Uterus (tissue), 3 donors: ENCODE measurements at regions not wholly inside any gene's neighbourhood (a gene's known extent, or its start where the extent isn't known, plus 50 kb on each side); places are given as distances from the start of the nearest gene placed in this dataset.

Experiments used
- DNase-seq, 2 donors: peaks; one replicate each; pipeline ENCODE4 v3.0.0-alpha.2; 2019 to 2020
- H3K27ac ChIP-seq, 2 donors: fragments of 200-600 bp; sonication (generic); 1 replicate in 1 of 2; 2 replicates in 1 of 2; pipeline ENCODE4 v1.5.1; 2016 to 2018
- H3K27me3 ChIP-seq, 2 donors: fragments of 200-600 bp; sonication (generic); one replicate each; pipeline ENCODE4 v1.5.1; 2018 to 2019; ENCODE audit warnings: control low read depth in 1 of 2
- H3K36me3 ChIP-seq, 2 donors: fragments of 200-600 bp; sonication (generic); one replicate each; pipeline ENCODE4 v1.5.1; 2019; ENCODE audit warnings: control low read depth in 1 of 2
- H3K4me1 ChIP-seq, 2 donors: fragments of 200-600 bp; sonication (generic); one replicate each; pipeline ENCODE4 v1.5.1; 2018 to 2019; ENCODE audit warnings: control low read depth in 1 of 2
- H3K4me3 ChIP-seq, 2 donors: fragments of 200-600 bp; sonication (generic); 1 replicate in 1 of 2; 2 replicates in 1 of 2; pipeline ENCODE4 v1.5.1; 2018 to 2019; ENCODE audit warnings: mild to moderate bottlenecking in 1 of 2
- H3K9me3 ChIP-seq, 2 donors: fragments of 200-600 bp; sonication (generic); one replicate each; pipeline ENCODE4 v1.5.1; 2019; ENCODE audit warnings: control low read depth in 1 of 2
- POLR2A ChIP-seq, 2 donors: fragments of 450-650 bp; IDR thresholded peaks; one replicate each; pipeline ENCODE4 v1.6.1; 2016; ENCODE audit warnings: antibody characterized with exemption in 2 of 2, mild to moderate bottlenecking in 1 of 2, moderate library complexity in 1 of 2
- intact Hi-C: fragments of 100-400 bp; cut with DNase I; formaldehyde crosslinking; loops from one replicate; pipeline ENCODE4 v1.15.1; 2023; ENCODE audit warnings: low total_unique reads
- TF ChIP-seq, protein P1 (sequence below), 4 experiments: fragments of 200-600 bp in 2 of 4; fragments of 450-650 bp in 2 of 4; sonication (generic) in 2 of 4; IDR thresholded peaks; one replicate each; pipeline ENCODE4 v1.5.1; 2016 to 2019; ENCODE audit warnings: antibody characterized with exemption in 4 of 4, mild to moderate bottlenecking in 2 of 4, moderate library complexity in 1 of 4
- donor health status: DM: yes; HTN: yes; CAD: no.

DNA sequence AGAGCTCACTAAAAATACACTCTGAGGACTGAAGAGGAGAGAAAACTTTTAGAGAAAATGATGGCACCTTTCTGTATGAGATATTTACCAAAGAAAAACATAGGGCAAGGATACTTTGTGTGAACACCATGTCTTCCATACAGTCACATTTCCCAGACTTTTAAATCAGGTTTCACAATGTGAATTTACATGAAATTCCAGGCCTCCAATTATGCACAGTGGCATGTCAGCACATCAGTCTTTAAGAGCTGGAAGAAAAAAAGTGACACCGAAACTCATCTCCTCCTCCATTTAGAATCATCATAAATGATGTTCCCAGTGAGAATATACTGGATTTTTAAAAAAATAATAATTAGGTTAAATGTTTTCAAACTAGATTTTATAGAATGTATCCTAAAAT, 232.2 kb upstream of the UBASH3B start:
- no peak overlapping the region for H3K27ac ChIP-seq
- DNase-seq: no peak
- H3K27me3 ChIP-seq: no peaks in the 10 kb centered on the region
- no peaks in the 10 kb centered on the region for H3K4me1 ChIP-seq
- H3K4me3 ChIP-seq: no peak overlapping the region
- H3K36me3 ChIP-seq: no peaks in the 10 kb centered on the region
- intact Hi-C loops: no loop called here
- TF ChIP-seq POLR2A (IDR thresholded peaks at IDR 0.05): no peak
- TF ChIP-seq, protein P1, sequence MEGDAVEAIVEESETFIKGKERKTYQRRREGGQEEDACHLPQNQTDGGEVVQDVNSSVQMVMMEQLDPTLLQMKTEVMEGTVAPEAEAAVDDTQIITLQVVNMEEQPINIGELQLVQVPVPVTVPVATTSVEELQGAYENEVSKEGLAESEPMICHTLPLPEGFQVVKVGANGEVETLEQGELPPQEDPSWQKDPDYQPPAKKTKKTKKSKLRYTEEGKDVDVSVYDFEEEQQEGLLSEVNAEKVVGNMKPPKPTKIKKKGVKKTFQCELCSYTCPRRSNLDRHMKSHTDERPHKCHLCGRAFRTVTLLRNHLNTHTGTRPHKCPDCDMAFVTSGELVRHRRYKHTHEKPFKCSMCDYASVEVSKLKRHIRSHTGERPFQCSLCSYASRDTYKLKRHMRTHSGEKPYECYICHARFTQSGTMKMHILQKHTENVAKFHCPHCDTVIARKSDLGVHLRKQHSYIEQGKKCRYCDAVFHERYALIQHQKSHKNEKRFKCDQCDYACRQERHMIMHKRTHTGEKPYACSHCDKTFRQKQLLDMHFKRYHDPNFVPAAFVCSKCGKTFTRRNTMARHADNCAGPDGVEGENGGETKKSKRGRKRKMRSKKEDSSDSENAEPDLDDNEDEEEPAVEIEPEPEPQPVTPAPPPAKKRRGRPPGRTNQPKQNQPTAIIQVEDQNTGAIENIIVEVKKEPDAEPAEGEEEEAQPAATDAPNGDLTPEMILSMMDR (IDR thresholded peaks at IDR 0.05): no peak
- no peaks in the 10 kb centered on the region for H3K9me3 ChIP-seq

DNA sequence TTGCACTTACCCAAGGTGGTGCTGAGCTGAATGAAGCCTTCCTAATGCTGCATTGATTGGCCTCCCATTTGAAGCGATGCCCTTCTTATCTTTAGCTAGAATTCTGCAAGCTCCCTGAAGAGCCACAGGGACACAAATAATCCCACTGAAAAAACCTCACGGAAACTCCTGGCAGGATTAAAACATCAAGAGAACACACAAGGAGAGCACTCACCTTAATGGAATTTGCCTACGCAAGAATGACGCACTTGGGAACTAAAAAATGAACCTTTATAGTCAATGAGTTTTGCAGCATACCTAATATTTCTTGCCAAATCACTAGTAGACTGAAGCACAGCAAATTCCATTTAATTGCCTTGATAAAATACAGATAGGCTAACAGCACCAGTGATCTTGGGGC, 232.8 kb upstream of the UBASH3B start:
- H3K36me3 ChIP-seq: no peaks in the 10 kb centered on the region
- intact Hi-C loops: no loop called here
- DNase-seq: no peak
- TF ChIP-seq, protein P1 (IDR thresholded peaks at IDR 0.05): no peak
- TF ChIP-seq POLR2A (IDR thresholded peaks at IDR 0.05): no peak
- no peaks in the 10 kb centered on the region for H3K9me3 ChIP-seq
- H3K27me3 ChIP-seq: no peaks in the 10 kb centered on the region
- no peaks in the 10 kb centered on the region for H3K4me1 ChIP-seq
- H3K27ac ChIP-seq: no peak overlapping the region
- no peak overlapping the region for H3K4me3 ChIP-seq

DNA sequence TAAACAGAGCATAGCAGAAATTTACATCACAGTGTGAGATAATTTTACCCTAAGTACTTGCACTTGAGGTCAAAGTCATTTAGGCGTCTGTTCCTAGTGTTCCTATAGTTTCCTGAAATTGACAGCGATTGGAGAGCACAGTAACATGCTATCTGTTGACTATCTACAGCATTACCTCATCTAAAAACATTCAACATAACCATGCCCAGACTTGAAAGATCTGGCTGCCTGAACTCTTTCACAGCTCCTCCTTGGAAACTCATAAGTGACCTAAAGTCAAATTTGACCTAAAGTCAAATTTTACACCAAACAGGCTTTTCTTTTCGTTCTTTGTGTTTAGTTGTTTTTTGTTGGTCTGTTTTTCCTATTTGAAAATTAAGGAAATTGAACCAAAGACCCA, 233.8 kb upstream of the UBASH3B start:
- no peak overlapping the region for H3K4me3 ChIP-seq
- no peaks in the 10 kb centered on the region for H3K36me3 ChIP-seq
- H3K4me1 ChIP-seq: no peaks in the 10 kb centered on the region
- no peak overlapping the region for H3K27ac ChIP-seq
- no peaks in the 10 kb centered on the region for H3K9me3 ChIP-seq
- no peak for DNase-seq
- TF ChIP-seq POLR2A (IDR thresholded peaks at IDR 0.05): no peak
- TF ChIP-seq, protein P1 (IDR thresholded peaks at IDR 0.05): no peak
- intact Hi-C loops: no loop called here
- no peaks in the 10 kb centered on the region for H3K27me3 ChIP-seq

DNA sequence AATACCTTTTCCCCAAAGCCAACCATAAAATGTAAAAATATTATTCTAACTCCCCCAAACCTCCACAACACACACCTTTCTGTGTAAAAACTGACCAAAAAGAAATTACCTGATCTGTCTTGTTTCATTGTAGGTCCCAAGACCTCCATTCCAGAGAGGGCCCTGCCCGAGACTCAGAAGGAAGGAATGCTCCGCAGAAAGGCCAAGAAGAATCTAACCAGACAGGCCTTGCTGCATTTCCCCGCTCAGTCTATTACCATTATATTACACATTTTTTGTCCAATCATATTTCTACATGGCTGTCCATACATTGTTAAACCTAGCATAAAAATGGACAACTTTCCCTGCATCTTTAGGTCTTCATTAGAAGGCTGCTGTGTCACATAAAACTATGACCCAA, 237.5 kb upstream of the UBASH3B start:
- H3K27me3 ChIP-seq: no peaks in the 10 kb centered on the region
- H3K4me1 ChIP-seq: no peaks in the 10 kb centered on the region
- H3K27ac ChIP-seq: no peak overlapping the region
- no peaks in the 10 kb centered on the region for H3K36me3 ChIP-seq
- intact Hi-C loops: no loop called here
- no peak for TF ChIP-seq POLR2A (IDR thresholded peaks at IDR 0.05)
- TF ChIP-seq, protein P1 (IDR thresholded peaks at IDR 0.05): no peak
- no peak overlapping the region for H3K4me3 ChIP-seq
- no peak for DNase-seq
- H3K9me3 ChIP-seq: peaks cover 0 to 10% of the 10 kb centered on the region in 2 donors

DNA sequence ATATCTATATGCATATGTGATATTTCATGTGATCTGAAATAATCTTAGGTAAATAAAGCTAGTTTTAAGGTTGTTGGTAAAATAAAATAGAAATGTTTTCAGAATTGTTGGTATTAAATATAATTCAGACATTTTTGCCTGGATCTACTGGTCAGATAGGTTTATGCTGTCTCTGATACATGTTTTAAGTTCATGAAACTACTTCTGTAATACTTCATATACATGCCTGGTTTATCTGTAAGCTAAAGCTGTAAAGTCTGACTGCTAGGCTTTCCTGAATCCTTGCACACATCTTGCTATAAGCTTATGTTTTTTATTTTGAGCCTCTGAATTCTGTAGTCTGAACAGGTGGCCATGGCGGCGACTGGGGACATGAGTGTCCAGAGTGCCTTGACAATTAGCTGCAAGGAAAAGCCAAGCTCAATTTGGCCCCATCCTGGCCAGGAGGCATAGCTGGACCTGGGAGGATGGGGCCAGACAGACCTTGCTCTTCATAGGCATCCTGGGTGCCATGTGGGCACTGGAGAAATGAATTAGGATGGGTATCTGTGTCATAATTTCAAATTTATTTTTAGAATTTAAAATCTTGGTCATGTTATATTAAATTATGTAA, 241.0 kb upstream of the UBASH3B start:
- no peak overlapping the region for H3K4me3 ChIP-seq
- TF ChIP-seq, protein P1 (IDR thresholded peaks at IDR 0.05): no peak
- no peak for TF ChIP-seq POLR2A (IDR thresholded peaks at IDR 0.05)
- H3K4me1 ChIP-seq: no peaks in the 10 kb centered on the region
- no peak overlapping the region for H3K27ac ChIP-seq
- intact Hi-C loops: no loop called here
- DNase-seq: no peak
- H3K9me3 ChIP-seq: peaks cover 0 to 10% of the 10 kb centered on the region in 2 donors
- H3K36me3 ChIP-seq: no peaks in the 10 kb centered on the region
- H3K27me3 ChIP-seq: no peaks in the 10 kb centered on the region
